ENCODE measurements at regions not wholly inside any gene's neighbourhood (a gene's known extent, or its start where the extent isn't known, plus 50 kb on each side); places are given as distances from the start of the nearest gene placed in this dataset.

- no peak for DNase-seq
Measured at GRCh38 chr10:29850371-29850770, 209.0 kb downstream of the JCAD start.

- DNase-seq = no peak
Measured at GRCh38 chr10:29849886-29850285, 209.5 kb downstream of the JCAD start.

GRCh38 chr10:29849126-29849833, 210.1 kb downstream of the JCAD start:
- DNase-seq = peak; percentile 84

- no peak for DNase-seq
Measured at GRCh38 chr10:29846881-29847280, 212.1 kb upstream of the SVIL start.

- DNase-seq = no peak
Measured at GRCh38 chr10:29845166-29845565, 210.4 kb upstream of the SVIL start.

GRCh38 chr10:29843143-29843542, 208.4 kb upstream of the SVIL start:
- DNase-seq = no peak

GRCh38 chr10:29841724-29842649, 207.2 kb upstream of the SVIL start:
- DNase-seq = no peak

GRCh38 chr10:29840516-29841276, 205.9 kb upstream of the SVIL start:
- no peak for DNase-seq

GRCh38 chr10:29839826-29840515, 205.2 kb upstream of the SVIL start:
- DNase-seq = no peak

- DNase-seq = no peak
Measured at GRCh38 chr10:29838539-29838938, 203.8 kb upstream of the SVIL start.

- DNase-seq = no peak
Measured at GRCh38 chr10:29837586-29837985, 202.8 kb upstream of the SVIL start.

- DNase-seq = no peak
Measured at GRCh38 chr10:29836396-29836795, 201.6 kb upstream of the SVIL start.

- peak; percentile 14 for DNase-seq
Measured at GRCh38 chr10:29835055-29835454, 200.3 kb upstream of the SVIL start.

GRCh38 chr10:29830531-29831512, 196.1 kb upstream of the SVIL start:
- DNase-seq = no peak

- no peak for DNase-seq
Measured at GRCh38 chr10:29829776-29830175, 195.0 kb upstream of the SVIL start.

GRCh38 chr10:29828956-29829355, 194.2 kb upstream of the SVIL start:
- no peak for DNase-seq

GRCh38 chr10:29828440-29828894, 193.7 kb upstream of the SVIL start:
- DNase-seq = no peak

GRCh38 chr10:29827512-29827911, 192.7 kb upstream of the SVIL start:
- DNase-seq = no peak

- DNase-seq = no peak
Measured at GRCh38 chr10:29826801-29827450, 192.2 kb upstream of the SVIL start.

- DNase-seq = no peak
Measured at GRCh38 chr10:29826221-29826620, 191.4 kb upstream of the SVIL start.

- DNase-seq = no peak
Measured at GRCh38 chr10:29823553-29824080, 188.8 kb upstream of the SVIL start.
